ENCODE measurements at regions not wholly inside any gene's neighbourhood (a gene's known extent, or its start where the extent isn't known, plus 50 kb on each side); places are given as distances from the start of the nearest gene placed in this dataset.

DNA sequence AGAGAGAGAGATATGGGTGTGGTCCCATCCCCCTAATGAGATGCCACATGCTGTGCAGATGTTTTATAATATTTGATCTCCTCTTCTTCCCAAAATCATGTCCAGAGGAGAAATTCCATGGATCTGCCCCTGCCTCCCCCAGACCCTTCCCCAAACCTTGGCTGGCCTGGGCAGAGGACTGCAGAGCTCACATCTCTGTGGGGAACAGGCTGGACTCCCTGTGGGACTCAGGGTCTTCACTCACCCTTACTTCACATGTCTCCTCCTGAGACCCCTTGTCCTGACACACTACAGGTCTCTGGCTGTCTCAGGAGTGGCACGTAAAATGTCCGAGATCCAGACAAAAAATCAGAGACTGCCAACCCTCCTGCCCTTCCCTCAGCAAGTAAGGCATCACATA is 76.0 kb upstream of the CAPRIN2 start:
- TF ChIP-seq, protein P1, sequence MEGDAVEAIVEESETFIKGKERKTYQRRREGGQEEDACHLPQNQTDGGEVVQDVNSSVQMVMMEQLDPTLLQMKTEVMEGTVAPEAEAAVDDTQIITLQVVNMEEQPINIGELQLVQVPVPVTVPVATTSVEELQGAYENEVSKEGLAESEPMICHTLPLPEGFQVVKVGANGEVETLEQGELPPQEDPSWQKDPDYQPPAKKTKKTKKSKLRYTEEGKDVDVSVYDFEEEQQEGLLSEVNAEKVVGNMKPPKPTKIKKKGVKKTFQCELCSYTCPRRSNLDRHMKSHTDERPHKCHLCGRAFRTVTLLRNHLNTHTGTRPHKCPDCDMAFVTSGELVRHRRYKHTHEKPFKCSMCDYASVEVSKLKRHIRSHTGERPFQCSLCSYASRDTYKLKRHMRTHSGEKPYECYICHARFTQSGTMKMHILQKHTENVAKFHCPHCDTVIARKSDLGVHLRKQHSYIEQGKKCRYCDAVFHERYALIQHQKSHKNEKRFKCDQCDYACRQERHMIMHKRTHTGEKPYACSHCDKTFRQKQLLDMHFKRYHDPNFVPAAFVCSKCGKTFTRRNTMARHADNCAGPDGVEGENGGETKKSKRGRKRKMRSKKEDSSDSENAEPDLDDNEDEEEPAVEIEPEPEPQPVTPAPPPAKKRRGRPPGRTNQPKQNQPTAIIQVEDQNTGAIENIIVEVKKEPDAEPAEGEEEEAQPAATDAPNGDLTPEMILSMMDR (IDR thresholded peaks at IDR 0.05; ENCODE audit: poor library complexity): no peak
- TF ChIP-seq EZH2 (IDR thresholded peaks at IDR 0.05; ENCODE audit: borderline replicate concordance): no peak

Measured in hepatocyte (in vitro differentiated cells).